IPS-NIHi7 (cell line): ENCODE measurements at regions not wholly inside any gene's neighbourhood (a gene's known extent, or its start where the extent isn't known, plus 50 kb on each side); places are given as distances from the start of the nearest gene placed in this dataset.
A peak's percentile ranks its signal among the peaks of the same experiment; 100 is the strongest.
"Not testable (repeated sequence)": the region's sequence is repeated elsewhere in the genome, so short reads cannot be mapped to it uniquely, and the experiment has no call there.

ENCODE experiments used
- DNase-seq: peaks from one replicate; pipeline ENCODE4 v3.0.0; 2012; ENCODE audit warnings: mixed read lengths; ENCODE audit errors: extremely low spot score

DNA sequence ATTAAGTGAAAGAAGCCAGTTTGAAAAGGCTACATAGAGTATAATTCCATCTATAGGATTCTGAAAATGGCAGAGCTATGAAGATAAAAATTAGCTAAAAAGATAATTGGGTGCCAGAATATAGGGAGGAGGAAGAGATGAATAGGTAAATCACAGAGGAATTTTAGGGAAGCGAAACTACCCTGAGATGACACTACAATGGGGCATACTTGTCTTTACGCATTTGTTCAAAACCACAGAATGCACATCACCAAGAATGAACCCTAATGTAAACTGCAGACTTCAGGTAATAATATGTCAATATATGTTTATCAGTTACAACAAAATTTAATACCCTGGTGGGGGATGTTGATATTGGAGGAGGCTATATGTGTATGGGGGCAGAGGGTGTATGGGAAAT lies 1342.9 kb downstream of the ADGRL3 start:
- no peak for DNase-seq

- DNase-seq = no peak
Observed at GRCh38 chr4:62533573-62533972, 1333.4 kb downstream of the ADGRL3 start.

GRCh38 chr4:62531731-62532130 lies 1331.6 kb downstream of the ADGRL3 start:
- peak; percentile 63 for DNase-seq

DNA sequence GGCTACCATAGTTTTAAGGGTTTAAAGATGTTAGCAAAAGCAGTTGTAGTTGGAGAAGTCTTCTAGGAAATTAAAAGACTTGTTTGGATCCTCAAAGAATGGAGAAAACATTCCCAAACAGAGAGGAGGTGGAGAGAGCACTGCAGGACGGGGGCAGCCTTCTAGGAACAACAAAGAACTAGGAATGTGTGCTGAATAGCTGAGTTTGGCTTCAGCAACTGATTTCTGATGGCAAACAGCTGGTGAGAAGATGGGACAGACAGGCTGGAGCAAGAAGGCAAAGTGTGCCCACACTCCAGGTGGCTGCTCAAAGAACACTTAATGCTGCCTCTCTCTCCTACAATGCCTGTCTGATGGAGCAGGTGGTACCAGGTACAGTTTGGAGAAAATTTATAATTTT lies 1331.1 kb downstream of the ADGRL3 start:
- peak; percentile 27 for DNase-seq

DNA sequence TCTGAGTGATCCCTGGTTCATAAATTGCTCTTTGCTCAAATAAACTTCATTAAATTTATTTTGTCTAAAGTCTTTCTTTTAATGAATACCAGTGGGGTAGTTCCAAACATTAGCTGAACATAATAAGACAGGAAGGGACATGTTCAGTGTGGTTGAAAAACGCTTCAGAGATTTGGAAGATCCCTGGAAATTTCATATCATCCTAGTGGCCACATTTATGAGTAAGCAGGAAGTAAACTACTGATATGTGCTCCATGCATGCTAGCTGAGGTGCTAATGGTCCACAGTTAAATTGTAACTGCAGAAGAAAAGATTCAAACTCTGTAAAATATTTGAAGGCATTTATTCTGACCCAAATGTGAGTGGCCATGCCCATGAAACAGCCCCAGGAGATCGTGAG lies 1328.7 kb downstream of the ADGRL3 start:
- no peak for DNase-seq

- no peak for DNase-seq
Observed at GRCh38 chr4:62526671-62527070, 1326.5 kb downstream of the ADGRL3 start.

GRCh38 chr4:62523256-62523655 lies 1323.1 kb downstream of the ADGRL3 start:
- no peak for DNase-seq

DNA sequence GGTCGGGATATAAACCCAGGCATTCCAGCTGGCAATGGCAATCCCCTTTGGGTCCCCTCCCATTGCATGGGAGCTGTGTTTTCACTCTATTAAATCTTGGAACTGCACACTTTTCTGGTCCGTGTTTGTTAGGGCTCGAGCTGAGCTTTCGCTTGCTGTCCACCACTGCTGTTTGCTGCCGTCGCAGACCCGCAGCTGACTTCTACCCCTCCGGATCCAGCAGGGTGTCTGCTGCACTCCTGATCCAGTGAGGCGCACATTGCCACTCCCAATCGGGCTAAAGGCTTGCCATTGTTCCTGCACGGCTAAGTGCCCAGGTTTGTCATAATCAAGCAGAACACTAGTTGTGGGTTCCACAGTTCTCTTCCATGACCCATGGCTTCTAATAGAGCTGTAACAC lies 1322.1 kb downstream of the ADGRL3 start:
- no peak for DNase-seq

DNA sequence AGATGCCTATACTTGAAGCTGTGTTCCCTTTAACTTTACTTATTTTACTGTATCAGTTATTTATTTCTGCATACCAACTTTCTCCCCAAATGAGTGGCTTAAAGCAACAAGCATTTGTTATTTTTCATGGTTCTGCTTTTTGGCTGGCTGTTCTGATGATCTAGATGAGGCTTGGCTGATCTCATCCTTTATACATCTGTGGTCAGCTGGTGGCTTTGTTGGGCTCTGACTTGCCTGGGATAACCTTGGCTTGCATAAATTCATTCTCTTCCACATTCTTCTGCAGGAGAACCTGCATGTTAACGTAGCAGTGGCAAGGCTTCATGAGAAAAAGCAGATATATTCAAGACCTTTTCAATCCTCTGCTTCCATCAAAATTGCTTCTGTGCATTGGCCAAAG lies 1317.6 kb downstream of the ADGRL3 start:
- DNase-seq = no peak

- DNase-seq = no peak
Observed at GRCh38 chr4:62513306-62513705, 1313.2 kb downstream of the ADGRL3 start.

DNA sequence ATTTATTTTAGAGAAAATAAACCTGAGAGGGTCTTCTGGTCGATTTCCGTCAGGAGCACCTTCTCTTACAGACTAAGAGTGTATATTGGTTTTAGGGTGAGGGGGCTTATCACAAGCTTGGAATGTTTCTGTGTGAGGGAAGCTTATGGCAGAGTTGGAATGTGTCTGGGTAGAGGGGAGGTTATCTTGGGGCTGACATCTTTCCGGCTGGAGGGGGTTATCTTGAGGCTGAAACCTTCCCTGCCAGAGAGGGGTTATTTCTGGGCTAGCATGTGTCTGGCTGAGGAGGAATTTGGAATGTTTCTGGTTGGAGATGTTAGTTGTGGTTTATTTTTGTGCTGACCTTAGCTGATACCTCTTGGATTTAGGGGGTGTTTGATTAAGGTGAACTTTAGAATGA lies 1312.1 kb downstream of the ADGRL3 start:
- no peak for DNase-seq

DNA sequence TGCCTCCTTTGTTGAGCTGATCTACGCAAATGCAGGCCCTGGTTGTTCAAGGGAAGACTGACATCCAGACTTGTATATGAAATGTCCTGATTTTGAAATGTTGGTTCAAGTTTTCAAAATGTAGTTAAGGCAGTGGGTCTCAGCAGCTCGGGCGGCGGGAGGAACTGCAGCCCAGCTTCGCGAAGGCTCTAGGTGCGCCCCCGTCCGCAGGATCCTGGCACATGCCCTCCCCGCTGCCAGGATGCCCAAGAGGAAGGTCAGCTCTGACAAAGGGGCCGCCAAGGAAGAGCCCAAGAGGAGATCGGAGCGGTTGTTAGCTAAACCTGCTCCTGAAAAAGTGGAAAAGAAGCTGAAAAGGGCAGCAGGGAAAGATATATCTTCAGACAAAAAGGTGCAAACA lies 1310.1 kb downstream of the ADGRL3 start:
- DNase-seq = no peak

- no peak for DNase-seq
Observed at GRCh38 chr4:62500296-62500695, 1300.2 kb downstream of the ADGRL3 start.

DNA sequence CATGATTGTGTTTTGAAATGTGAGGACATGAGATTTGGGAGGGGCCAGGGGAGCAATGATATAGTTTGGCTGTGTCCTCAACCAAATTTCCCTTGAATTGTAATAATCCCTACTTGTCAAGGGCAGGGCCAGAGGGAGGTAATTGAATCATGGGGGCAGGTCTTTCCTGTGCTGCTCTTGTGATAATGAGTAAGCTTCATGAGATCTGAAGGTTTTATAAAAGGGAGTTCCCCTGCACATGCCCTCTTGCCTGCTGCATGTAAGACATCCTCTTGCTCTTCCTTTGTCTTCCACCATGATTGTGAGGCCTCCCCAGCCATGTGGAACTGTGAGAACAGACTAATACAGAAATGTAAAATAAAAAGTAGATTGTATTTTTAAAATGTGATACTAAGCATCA lies 1294.9 kb downstream of the ADGRL3 start:
- no peak for DNase-seq

DNA sequence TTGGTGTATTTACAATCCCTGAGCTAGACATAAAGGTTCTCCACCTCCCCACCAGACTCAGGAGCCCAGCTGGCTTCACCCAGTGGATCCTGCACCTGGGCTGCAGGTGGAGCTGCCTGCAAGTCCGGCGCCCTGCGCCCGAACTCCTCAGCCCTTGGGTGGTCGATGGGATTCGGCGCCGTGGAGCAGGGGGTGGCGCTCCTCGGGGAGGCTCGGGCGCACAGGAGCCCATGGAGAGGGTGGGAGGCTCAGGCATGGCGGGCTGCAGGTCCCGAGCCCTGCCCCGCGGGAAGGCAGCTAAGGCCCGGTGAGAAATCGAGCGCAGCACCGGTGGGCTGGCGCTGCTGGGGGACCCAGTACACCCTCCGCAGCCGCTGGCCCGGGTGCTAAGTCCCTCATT lies 1291.6 kb downstream of the ADGRL3 start:
- DNase-seq = not testable (repeated sequence)

- no peak for DNase-seq
Observed at GRCh38 chr4:62490635-62491034, 1290.5 kb downstream of the ADGRL3 start.

- no peak for DNase-seq
Observed at GRCh38 chr4:62487016-62487415, 1286.9 kb downstream of the ADGRL3 start.

GRCh38 chr4:62484357-62484756 lies 1284.2 kb downstream of the ADGRL3 start:
- DNase-seq = no peak

DNA sequence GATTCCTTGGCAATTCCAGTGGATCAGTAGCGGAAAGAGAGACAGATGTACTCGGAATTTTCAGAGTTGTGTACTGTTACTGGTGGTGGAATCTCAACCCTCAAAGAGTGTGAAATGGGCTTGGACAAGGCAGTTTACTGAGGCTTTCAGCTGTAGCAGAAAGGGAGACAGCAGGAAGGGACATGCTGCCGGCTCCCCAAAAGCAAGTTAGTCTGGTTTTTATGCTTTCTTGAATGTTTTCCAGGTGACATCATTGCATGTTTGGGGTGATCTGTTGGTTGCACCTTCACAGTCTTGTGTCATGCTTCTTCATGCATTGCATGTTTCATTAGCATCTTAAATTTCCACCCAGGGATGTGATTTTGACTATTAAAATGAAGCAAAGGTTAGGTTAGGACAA lies 1282.2 kb downstream of the ADGRL3 start:
- DNase-seq = no peak

- DNase-seq = no peak
Observed at GRCh38 chr4:62475596-62475995, 1275.5 kb downstream of the ADGRL3 start.

- no peak for DNase-seq
Observed at GRCh38 chr4:62474802-62475201, 1274.7 kb downstream of the ADGRL3 start.

DNA sequence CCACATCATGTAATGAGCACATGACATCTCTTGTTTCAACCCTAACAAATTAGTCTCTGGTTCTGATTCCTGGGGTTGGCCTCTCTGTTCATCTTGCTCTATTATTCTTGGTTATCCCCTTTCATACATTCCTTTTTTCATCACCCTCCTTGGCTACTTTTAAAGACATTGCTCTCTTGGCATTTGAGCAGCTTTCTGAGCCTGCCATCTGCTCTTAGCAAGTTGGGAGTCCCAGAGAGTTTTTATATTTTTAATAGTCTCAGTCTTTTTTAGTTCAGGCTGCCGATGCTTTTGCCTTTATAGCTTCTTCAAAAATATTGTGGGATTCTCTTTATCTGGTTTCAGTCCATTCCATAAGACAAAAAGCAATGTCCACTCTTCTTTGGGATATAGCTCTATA lies 1270.9 kb downstream of the ADGRL3 start:
- no peak for DNase-seq

GRCh38 chr4:62470421-62470983 lies 1270.4 kb downstream of the ADGRL3 start:
- DNase-seq = no peak

DNA sequence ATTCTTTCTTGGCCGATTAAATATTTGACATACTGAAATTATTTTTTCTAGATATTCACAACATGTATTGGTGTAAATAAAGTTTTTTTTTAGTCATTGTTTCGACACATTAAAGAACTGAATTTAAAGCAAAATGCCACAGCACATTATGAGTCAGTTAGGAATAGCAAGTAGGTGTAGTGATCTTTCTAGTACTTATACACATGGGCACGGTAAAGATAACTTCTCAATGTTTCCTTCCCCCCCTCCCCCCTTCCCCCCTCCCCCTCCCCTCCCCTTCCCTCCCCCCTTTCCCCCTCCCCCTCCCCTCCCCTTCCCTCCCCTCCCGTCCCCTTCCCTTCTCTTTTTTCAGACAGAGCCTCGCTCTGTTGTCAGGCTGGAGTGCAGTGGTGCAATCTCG lies 1269.9 kb downstream of the ADGRL3 start:
- DNase-seq = no peak

- DNase-seq = no peak
Observed at GRCh38 chr4:62461961-62462360, 1261.8 kb downstream of the ADGRL3 start.
